Loucy (cell line): ENCODE measurements at regions not wholly inside any gene's neighbourhood (a gene's known extent, or its start where the extent isn't known, plus 50 kb on each side); places are given as distances from the start of the nearest gene placed in this dataset.

Source experiments
- H2AFZ ChIP-seq: fragments of 200-600 bp; sonication (generic); 2 replicates; pipeline ENCODE4 v1.6.0; 2016; ENCODE audit warnings: antibody characterized with exemption, mild to moderate bottlenecking, low read length, moderate library complexity
- H3F3A ChIP-seq: fragments of 200-600 bp; 2 replicates; pipeline ENCODE4 v1.6.0; 2016; ENCODE audit warnings: antibody characterized with exemption, low read depth, mild to moderate bottlenecking
- H3K27me3 ChIP-seq: fragments of 200-600 bp; sonication (generic); 2 replicates; pipeline ENCODE4 v1.6.1; 2014; ENCODE audit warnings: low read length, mild to moderate bottlenecking; ENCODE audit not compliant: insufficient read depth, poor library complexity, severe bottlenecking
- H3K36me3 ChIP-seq: fragments of 200-600 bp; sonication (generic); 2 replicates; pipeline ENCODE4 v1.6.1; 2016; ENCODE audit warnings: low read length; ENCODE audit not compliant: insufficient read depth
- H3K4me1 ChIP-seq: fragments of 200-600 bp; sonication (generic); 2 replicates; pipeline ENCODE4 v1.5.1; 2014; ENCODE audit warnings: low read length, mild to moderate bottlenecking; ENCODE audit not compliant: insufficient read depth, poor library complexity, severe bottlenecking
- H3K4me2 ChIP-seq: fragments of 200-600 bp; sonication (generic); 2 replicates; pipeline ENCODE4 v1.6.0; 2014; ENCODE audit warnings: antibody characterized with exemption, low read length, low read depth, mild to moderate bottlenecking; ENCODE audit not compliant: poor library complexity, severe bottlenecking
- H3K4me3 ChIP-seq: fragments of 200-600 bp; sonication (generic); 2 replicates; pipeline ENCODE4 v1.5.1; 2014; ENCODE audit warnings: low read length, mild to moderate bottlenecking, mixed read lengths; ENCODE audit not compliant: poor library complexity, severe bottlenecking
- H3K79me2 ChIP-seq: fragments of 200-600 bp; sonication (generic); 2 replicates; pipeline ENCODE4 v1.6.1; 2014; ENCODE audit warnings: low read length; ENCODE audit not compliant: insufficient read depth
- H3K9ac ChIP-seq: fragments of 200-600 bp; sonication (generic); 2 replicates; pipeline ENCODE4 v1.6.0; 2014; ENCODE audit warnings: mild to moderate bottlenecking, low read depth, low read length, moderate library complexity; ENCODE audit not compliant: poor library complexity, severe bottlenecking
- H3K9me2 ChIP-seq: fragments of 200-600 bp; sonication (generic); replicated peaks from 2 replicates; pipeline ENCODE4 v1.6.1; 2016; ENCODE audit warnings: low read depth, low read length, mixed read lengths
- H3K9me3 ChIP-seq: fragments of 200-600 bp; sonication (generic); 2 replicates; pipeline ENCODE4 v1.6.1; 2014; ENCODE audit warnings: mild to moderate bottlenecking, antibody characterized with exemption, low read length, low read depth; ENCODE audit not compliant: insufficient read depth
- H4K20me1 ChIP-seq: fragments of 200-600 bp; sonication (generic); 2 replicates; pipeline ENCODE4 v1.6.0; 2014; ENCODE audit warnings: antibody characterized with exemption, low read length, mild to moderate bottlenecking; ENCODE audit not compliant: insufficient read depth, poor library complexity, severe bottlenecking
- EZH2phosphoT487 ChIP-seq: fragments of 200-600 bp; IDR thresholded peaks from 2 replicates; pipeline ENCODE4 v1.6.1; 2018; ENCODE audit warnings: antibody characterized with exemption, mild to moderate bottlenecking, moderate library complexity, borderline replicate concordance
- TF ChIP-seq, protein P1 (sequence below): fragments of 200-600 bp; sonication (generic); conservative IDR thresholded peaks from 2 replicates; pipeline ENCODE4 v1.5.1; 2014; ENCODE audit warnings: mild to moderate bottlenecking, antibody characterized with exemption, low read length

DNA sequence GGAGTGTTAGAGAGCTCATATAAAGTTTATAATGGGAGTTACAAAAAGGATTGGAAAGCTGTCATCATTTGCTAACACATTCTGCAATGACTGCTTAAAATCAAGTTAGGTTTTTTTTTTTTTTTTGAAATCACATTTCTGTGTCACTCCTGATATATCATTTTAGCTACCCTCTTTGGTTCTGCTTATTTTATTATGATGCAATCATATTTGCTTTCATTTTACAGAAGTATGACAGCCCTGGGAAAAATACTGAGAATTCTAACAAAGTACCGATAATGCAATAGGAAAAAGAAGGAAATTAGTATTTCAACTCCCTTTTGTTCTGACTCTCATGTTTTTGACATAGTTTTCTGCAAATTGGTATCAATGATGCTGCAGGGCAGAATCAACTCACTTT, 71.6 kb upstream of the MDGA2 start:
- H3K36me3 ChIP-seq = no peaks in the 10 kb centered on the region
- no peaks in the 10 kb centered on the region for H3F3A ChIP-seq
- H3K9me3 ChIP-seq = no peaks in the 10 kb centered on the region
- no peaks in the 10 kb centered on the region for H3K9me2 ChIP-seq
- no peaks in the 10 kb centered on the region for H4K20me1 ChIP-seq
- H3K4me2 ChIP-seq = no peak overlapping the region
- TF ChIP-seq EZH2phosphoT487 = no peak
- TF ChIP-seq, protein P1, sequence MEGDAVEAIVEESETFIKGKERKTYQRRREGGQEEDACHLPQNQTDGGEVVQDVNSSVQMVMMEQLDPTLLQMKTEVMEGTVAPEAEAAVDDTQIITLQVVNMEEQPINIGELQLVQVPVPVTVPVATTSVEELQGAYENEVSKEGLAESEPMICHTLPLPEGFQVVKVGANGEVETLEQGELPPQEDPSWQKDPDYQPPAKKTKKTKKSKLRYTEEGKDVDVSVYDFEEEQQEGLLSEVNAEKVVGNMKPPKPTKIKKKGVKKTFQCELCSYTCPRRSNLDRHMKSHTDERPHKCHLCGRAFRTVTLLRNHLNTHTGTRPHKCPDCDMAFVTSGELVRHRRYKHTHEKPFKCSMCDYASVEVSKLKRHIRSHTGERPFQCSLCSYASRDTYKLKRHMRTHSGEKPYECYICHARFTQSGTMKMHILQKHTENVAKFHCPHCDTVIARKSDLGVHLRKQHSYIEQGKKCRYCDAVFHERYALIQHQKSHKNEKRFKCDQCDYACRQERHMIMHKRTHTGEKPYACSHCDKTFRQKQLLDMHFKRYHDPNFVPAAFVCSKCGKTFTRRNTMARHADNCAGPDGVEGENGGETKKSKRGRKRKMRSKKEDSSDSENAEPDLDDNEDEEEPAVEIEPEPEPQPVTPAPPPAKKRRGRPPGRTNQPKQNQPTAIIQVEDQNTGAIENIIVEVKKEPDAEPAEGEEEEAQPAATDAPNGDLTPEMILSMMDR = no peak
- no peak overlapping the region for H3K4me3 ChIP-seq
- H2AFZ ChIP-seq = no peak overlapping the region
- no peaks in the 10 kb centered on the region for H3K79me2 ChIP-seq
- no peaks in the 10 kb centered on the region for H3K27me3 ChIP-seq
- H3K9ac ChIP-seq = no peak overlapping the region
- H3K4me1 ChIP-seq = no peaks in the 10 kb centered on the region

DNA sequence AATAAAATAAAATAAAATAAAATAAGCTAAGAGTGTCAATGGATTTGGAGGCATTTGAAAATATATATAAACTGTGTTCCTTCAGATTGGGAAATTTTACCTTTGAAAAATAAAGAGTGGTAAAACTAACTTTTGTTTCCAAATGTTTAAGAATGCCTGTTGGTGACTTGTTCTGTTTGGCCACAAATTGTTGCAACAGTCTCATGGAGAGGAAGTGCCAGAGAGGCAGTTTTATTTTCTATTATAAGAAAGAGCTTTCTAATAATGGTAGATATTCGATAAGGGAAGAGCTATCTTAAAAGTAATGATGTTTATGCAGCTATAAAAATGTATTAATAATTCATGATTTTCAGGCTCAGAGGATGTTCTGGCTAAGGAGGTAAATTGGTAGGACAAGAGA, 68.8 kb upstream of the MDGA2 start:
- H3K9ac ChIP-seq = no peak overlapping the region
- no peak for TF ChIP-seq EZH2phosphoT487
- TF ChIP-seq, protein P1 = no peak
- H3K4me2 ChIP-seq = no peak overlapping the region
- H2AFZ ChIP-seq = no peak overlapping the region
- H3K79me2 ChIP-seq = no peaks in the 10 kb centered on the region
- no peaks in the 10 kb centered on the region for H3K9me3 ChIP-seq
- no peaks in the 10 kb centered on the region for H4K20me1 ChIP-seq
- H3F3A ChIP-seq = no peaks in the 10 kb centered on the region
- H3K4me3 ChIP-seq = no peak overlapping the region
- H3K4me1 ChIP-seq = no peaks in the 10 kb centered on the region
- no peaks in the 10 kb centered on the region for H3K9me2 ChIP-seq
- H3K27me3 ChIP-seq = no peaks in the 10 kb centered on the region
- H3K36me3 ChIP-seq = no peaks in the 10 kb centered on the region

DNA sequence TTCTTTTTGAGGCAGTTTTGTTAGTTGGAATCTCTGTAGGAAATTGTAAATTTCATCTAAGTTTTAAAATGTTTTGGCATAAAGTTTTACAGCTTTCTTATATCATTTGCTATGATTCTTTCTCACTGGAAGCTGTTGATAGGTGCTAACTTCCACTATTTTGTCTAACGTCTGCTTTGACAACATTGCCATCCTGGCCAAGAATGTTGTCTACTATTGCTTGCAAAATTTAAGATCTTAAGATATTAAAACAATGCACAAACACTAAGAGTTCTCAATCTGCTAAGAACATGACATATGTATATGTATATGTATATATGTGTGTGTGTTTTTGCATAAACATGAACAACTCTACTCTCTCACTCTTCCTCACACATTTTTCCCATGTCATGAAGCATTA, 64.1 kb upstream of the MDGA2 start:
- Histone ChIP-seq H3K27me3 (no peaks in the 10 kb centered on the region), H3K36me3 (no peaks in the 10 kb centered on the region), H3K4me2 (no peak overlapping the region), H2AFZ (no peak overlapping the region), H3K9me3 (no peaks in the 10 kb centered on the region), H3K4me3 (no peak overlapping the region), H4K20me1 (no peaks in the 10 kb centered on the region), H3K9me2 (no peaks in the 10 kb centered on the region), H3K4me1 (no peaks in the 10 kb centered on the region), H3F3A (no peaks in the 10 kb centered on the region), H3K79me2 (no peaks in the 10 kb centered on the region), H3K9ac (no peak overlapping the region)
- TF ChIP-seq, protein P1 = no peak
- TF ChIP-seq EZH2phosphoT487 = no peak
